MM.1S (cell line): ENCODE measurements at regions not wholly inside any gene's neighbourhood (a gene's known extent, or its start where the extent isn't known, plus 50 kb on each side); places are given as distances from the start of the nearest gene placed in this dataset.

Experiments used
- DNase-seq: peaks from one replicate; pipeline ENCODE4 v3.0.0-alpha.2; 2015
- H2AFZ ChIP-seq: fragments of 300-600 bp; sonication (generic); 2 replicates; pipeline ENCODE4 v1.6.0; 2016; ENCODE audit warnings: antibody characterized with exemption, low read length
- H3F3A ChIP-seq: fragments of 300-600 bp; sonication (generic); 2 replicates; pipeline ENCODE4 v1.6.1; 2016; ENCODE audit warnings: mild to moderate bottlenecking, antibody characterized with exemption, low read length, moderate library complexity, mixed read lengths; ENCODE audit not compliant: insufficient read depth
- H3K27ac ChIP-seq: fragments of 300-600 bp; sonication (generic); 2 replicates; pipeline ENCODE4 v1.5.1; 2016; ENCODE audit warnings: mild to moderate bottlenecking, low read length
- H3K27me3 ChIP-seq: fragments of 300-600 bp; sonication (generic); replicated peaks from 2 replicates; pipeline ENCODE4 v1.6.0; 2016; ENCODE audit warnings: low read length; ENCODE audit not compliant: insufficient read depth
- H3K36me3 ChIP-seq: fragments of 300-600 bp; sonication (generic); replicated peaks from 2 replicates; pipeline ENCODE4 v1.6.1; 2016; ENCODE audit warnings: mild to moderate bottlenecking, low read length, mixed read lengths; ENCODE audit not compliant: insufficient read depth
- H3K4me1 ChIP-seq: fragments of 300-600 bp; sonication (generic); 2 replicates; pipeline ENCODE4 v1.6.1; 2016; ENCODE audit warnings: low read length, mixed read lengths
- H3K4me2 ChIP-seq: fragments of 300-600 bp; sonication (generic); 2 replicates; pipeline ENCODE4 v1.6.0; 2016; ENCODE audit warnings: low read depth, low read length
- H3K4me3 ChIP-seq: fragments of 300-600 bp; sonication (generic); 2 replicates; pipeline ENCODE4 v1.5.1; 2016; ENCODE audit warnings: low read length, mixed read lengths
- H3K79me2 ChIP-seq: fragments of 300-600 bp; sonication (generic); 2 replicates; pipeline ENCODE4 v1.6.1; 2016; ENCODE audit warnings: mixed run types, low read length, mixed read lengths
- H3K9ac ChIP-seq: fragments of 300-600 bp; sonication (generic); 2 replicates; pipeline ENCODE4 v1.6.1; 2016; ENCODE audit warnings: low read length, mixed read lengths
- H3K9me2 ChIP-seq: fragments of 300-600 bp; sonication (generic); replicated peaks from 2 replicates; pipeline ENCODE4 v1.6.1; 2016; ENCODE audit warnings: mild to moderate bottlenecking, low read length, mixed read lengths; ENCODE audit not compliant: insufficient read depth
- H3K9me3 ChIP-seq: fragments of 300-600 bp; sonication (generic); replicated peaks from 2 replicates; pipeline ENCODE4 v1.6.1; 2016; ENCODE audit warnings: mild to moderate bottlenecking, low read length, mixed read lengths; ENCODE audit not compliant: insufficient read depth
- H4K20me1 ChIP-seq: fragments of 300-600 bp; sonication (generic); 2 replicates; pipeline ENCODE4 v1.6.1; 2016; ENCODE audit warnings: mild to moderate bottlenecking, low read length, moderate library complexity, mixed read lengths; ENCODE audit not compliant: insufficient read depth
- EZH2 ChIP-seq: fragments of 300-600 bp; sonication (generic); optimal IDR thresholded peaks from 2 replicates; pipeline ENCODE3; 2017; ENCODE audit warnings: low read depth, mild to moderate bottlenecking, antibody characterized with exemption, low read length, mixed read lengths
- EZH2phosphoT487 ChIP-seq: fragments of 300-600 bp; sonication (generic); IDR thresholded peaks from 2 replicates; pipeline ENCODE4 v1.6.1; 2018; ENCODE audit warnings: antibody characterized with exemption, low read length
- TF ChIP-seq, protein P1 (sequence below): fragments of 300-600 bp; sonication (generic); IDR thresholded peaks from 2 replicates; pipeline ENCODE4 v1.5.1; 2016; ENCODE audit warnings: antibody characterized with exemption, low read length, mixed read lengths

DNA sequence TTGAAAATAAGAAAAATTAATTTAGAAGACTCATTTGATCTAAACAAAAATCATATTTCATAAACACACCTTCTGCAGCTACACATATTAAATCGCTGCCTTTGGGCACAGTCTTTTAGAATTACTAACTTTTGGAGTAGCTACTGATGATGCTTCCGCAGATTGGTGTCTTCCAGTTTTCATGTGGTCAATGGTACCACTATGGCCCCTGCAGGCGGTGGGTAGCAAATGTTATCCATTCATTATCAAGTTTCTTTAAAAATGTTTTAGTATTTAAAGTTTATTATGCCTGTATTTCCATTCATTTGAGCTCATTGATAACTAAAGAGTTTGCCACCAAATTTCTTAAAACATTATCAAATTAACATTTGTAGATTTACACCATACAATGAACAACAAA is 122.9 kb upstream of the GRAMD2B start:
- Histone ChIP-seq H3K27me3 (no peaks in the 10 kb centered on the region), H3K9ac (no peak overlapping the region), H3K9me3 (no peaks in the 10 kb centered on the region), H3K27ac (no peak overlapping the region), H3K4me2 (no peak overlapping the region), H3K4me1 (no peaks in the 10 kb centered on the region), H3F3A (no peaks in the 10 kb centered on the region), H3K79me2 (no peaks in the 10 kb centered on the region), H3K9me2 (no peaks in the 10 kb centered on the region), H3K4me3 (no peak overlapping the region), H2AFZ (no peak overlapping the region), H3K36me3 (no peaks in the 10 kb centered on the region), H4K20me1 (no peaks in the 10 kb centered on the region)
- DNase-seq = no peak
- TF ChIP-seq, protein P1, sequence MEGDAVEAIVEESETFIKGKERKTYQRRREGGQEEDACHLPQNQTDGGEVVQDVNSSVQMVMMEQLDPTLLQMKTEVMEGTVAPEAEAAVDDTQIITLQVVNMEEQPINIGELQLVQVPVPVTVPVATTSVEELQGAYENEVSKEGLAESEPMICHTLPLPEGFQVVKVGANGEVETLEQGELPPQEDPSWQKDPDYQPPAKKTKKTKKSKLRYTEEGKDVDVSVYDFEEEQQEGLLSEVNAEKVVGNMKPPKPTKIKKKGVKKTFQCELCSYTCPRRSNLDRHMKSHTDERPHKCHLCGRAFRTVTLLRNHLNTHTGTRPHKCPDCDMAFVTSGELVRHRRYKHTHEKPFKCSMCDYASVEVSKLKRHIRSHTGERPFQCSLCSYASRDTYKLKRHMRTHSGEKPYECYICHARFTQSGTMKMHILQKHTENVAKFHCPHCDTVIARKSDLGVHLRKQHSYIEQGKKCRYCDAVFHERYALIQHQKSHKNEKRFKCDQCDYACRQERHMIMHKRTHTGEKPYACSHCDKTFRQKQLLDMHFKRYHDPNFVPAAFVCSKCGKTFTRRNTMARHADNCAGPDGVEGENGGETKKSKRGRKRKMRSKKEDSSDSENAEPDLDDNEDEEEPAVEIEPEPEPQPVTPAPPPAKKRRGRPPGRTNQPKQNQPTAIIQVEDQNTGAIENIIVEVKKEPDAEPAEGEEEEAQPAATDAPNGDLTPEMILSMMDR = no peak

DNA sequence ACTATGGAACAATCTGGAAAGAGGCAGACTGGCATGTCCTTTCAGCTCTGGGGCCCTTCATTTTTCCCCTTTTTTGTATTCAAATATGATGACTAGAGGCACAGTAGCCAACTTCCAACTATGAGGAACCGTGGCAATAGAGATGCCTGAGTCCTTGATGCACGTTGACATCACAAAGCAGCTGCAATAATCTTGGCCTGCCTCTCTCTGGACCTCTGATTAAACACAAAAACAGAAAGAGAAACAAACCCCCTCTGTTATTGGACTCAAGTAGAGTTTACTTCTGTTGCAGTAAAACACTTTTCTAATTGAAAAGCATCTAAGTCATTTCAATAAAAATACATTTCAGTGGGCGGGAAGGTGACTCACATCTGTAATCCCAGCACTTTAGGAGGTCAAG is 122.2 kb upstream of the GRAMD2B start:
- Histone ChIP-seq H4K20me1 (no peaks in the 10 kb centered on the region), H3K36me3 (no peaks in the 10 kb centered on the region), H3K4me1 (no peaks in the 10 kb centered on the region), H3K9me2 (no peaks in the 10 kb centered on the region), H3K79me2 (no peaks in the 10 kb centered on the region), H3K9me3 (no peaks in the 10 kb centered on the region), H3K27me3 (no peaks in the 10 kb centered on the region), H3K4me3 (no peak overlapping the region), H3K27ac (no peak overlapping the region), H3K4me2 (no peak overlapping the region), H3K9ac (no peak overlapping the region), H3F3A (no peaks in the 10 kb centered on the region), H2AFZ (no peak overlapping the region)
- TF ChIP-seq, protein P1 = no peak
- no peak for TF ChIP-seq EZH2phosphoT487
- TF ChIP-seq EZH2 = no peak
- no peak for DNase-seq

DNA sequence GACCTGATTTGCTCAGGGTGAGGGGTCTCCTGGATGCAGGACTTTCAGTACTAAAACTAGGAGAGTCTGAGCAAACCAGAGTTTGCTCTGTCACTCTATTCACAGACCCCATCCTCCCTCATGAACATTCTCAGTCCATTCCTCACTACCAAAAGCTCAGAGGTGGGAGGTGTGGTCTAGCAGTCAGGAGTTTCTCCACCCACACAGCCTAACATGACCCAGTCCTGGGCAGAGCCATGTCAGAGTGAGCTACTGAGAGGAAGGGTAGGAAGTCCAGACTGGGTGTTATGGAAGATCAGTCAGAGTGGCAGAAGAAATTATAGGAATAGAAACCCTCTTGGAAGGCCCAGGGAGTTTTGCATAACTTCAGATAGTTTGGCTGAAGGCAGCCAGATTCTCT is 113.3 kb upstream of the GRAMD2B start:
- H3K9me3 ChIP-seq = no peaks in the 10 kb centered on the region
- DNase-seq = no peak
- no peaks in the 10 kb centered on the region for H4K20me1 ChIP-seq
- no peak overlapping the region for H2AFZ ChIP-seq
- no peak for TF ChIP-seq EZH2
- no peak for TF ChIP-seq EZH2phosphoT487
- TF ChIP-seq, protein P1 = no peak
- no peaks in the 10 kb centered on the region for H3K36me3 ChIP-seq
- no peaks in the 10 kb centered on the region for H3K79me2 ChIP-seq
- no peak overlapping the region for H3K27ac ChIP-seq
- no peaks in the 10 kb centered on the region for H3K27me3 ChIP-seq
- no peaks in the 10 kb centered on the region for H3F3A ChIP-seq
- H3K4me1 ChIP-seq = no peaks in the 10 kb centered on the region
- H3K4me3 ChIP-seq = no peak overlapping the region
- no peaks in the 10 kb centered on the region for H3K9me2 ChIP-seq
- no peak overlapping the region for H3K4me2 ChIP-seq
- no peak overlapping the region for H3K9ac ChIP-seq

DNA sequence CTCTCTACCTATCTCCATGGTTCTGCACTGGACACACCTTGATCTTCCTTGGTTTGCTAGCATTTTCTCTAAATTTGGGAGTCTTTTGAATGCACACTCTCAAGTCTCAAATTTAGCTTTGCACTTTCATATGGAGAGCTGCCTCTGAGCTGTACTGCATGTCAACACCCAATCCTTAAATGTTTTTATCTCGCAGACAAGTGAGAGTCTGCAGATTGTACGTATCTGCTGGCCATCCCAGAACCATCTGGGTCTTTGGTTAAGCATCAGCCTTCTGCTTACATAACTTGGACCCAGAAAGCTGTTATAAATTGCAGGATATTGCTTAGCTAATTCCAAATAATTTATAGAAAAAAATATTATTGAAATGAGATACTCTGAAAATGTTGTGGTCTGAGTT is 111.4 kb upstream of the GRAMD2B start:
- Histone ChIP-seq H3K9me3 (no peaks in the 10 kb centered on the region), H3K9ac (no peak overlapping the region), H4K20me1 (no peaks in the 10 kb centered on the region), H3K4me2 (no peak overlapping the region), H3K36me3 (no peaks in the 10 kb centered on the region), H3K4me1 (no peaks in the 10 kb centered on the region), H3K27me3 (no peaks in the 10 kb centered on the region), H3F3A (no peaks in the 10 kb centered on the region), H3K9me2 (no peaks in the 10 kb centered on the region), H3K4me3 (no peak overlapping the region), H3K27ac (no peak overlapping the region), H2AFZ (no peak overlapping the region), H3K79me2 (no peaks in the 10 kb centered on the region)
- DNase-seq = no peak
- no peak for TF ChIP-seq EZH2phosphoT487
